CD1c-positive myeloid dendritic cell (primary cell): ENCODE measurements at regions not wholly inside any gene's neighbourhood (a gene's known extent, or its start where the extent isn't known, plus 50 kb on each side); places are given as distances from the start of the nearest gene placed in this dataset.

Experiments used
- DNase-seq: peaks from one replicate; pipeline ENCODE4 v3.0.0-alpha.2; 2016; ENCODE audit errors: extremely low spot score

GRCh38 chr2:14257801-14258507 lies 374.6 kb upstream of the LRATD1 start:
- DNase-seq = no peak

GRCh38 chr2:14261771-14262170 lies 370.7 kb upstream of the LRATD1 start:
- DNase-seq = no peak

- DNase-seq = no peak
Measured at GRCh38 chr2:14263053-14263452, 369.5 kb upstream of the LRATD1 start.

GRCh38 chr2:14270036-14270582 lies 362.4 kb upstream of the LRATD1 start:
- no peak for DNase-seq

GRCh38 chr2:14272396-14273075 lies 360.0 kb upstream of the LRATD1 start:
- DNase-seq = no peak

GRCh38 chr2:14273650-14274049 lies 358.9 kb upstream of the LRATD1 start:
- no peak for DNase-seq

- no peak for DNase-seq
Measured at GRCh38 chr2:14284244-14284643, 348.3 kb upstream of the LRATD1 start.

- no peak for DNase-seq
Measured at GRCh38 chr2:14285812-14286211, 346.7 kb upstream of the LRATD1 start.

GRCh38 chr2:14288016-14288415 lies 344.5 kb upstream of the LRATD1 start:
- DNase-seq = no peak

- no peak for DNase-seq
Measured at GRCh38 chr2:14292964-14293363, 339.6 kb upstream of the LRATD1 start.

GRCh38 chr2:14297340-14297739 lies 335.2 kb upstream of the LRATD1 start:
- no peak for DNase-seq

GRCh38 chr2:14297906-14298305 lies 334.6 kb upstream of the LRATD1 start:
- DNase-seq = no peak

GRCh38 chr2:14301331-14301730 lies 331.2 kb upstream of the LRATD1 start:
- DNase-seq = no peak

GRCh38 chr2:14303366-14304115 lies 329.0 kb upstream of the LRATD1 start:
- peak; percentile 14 for DNase-seq

GRCh38 chr2:14304326-14304725 lies 328.2 kb upstream of the LRATD1 start:
- no peak for DNase-seq

- DNase-seq = no peak
Measured at GRCh38 chr2:14306268-14306861, 326.2 kb upstream of the LRATD1 start.

GRCh38 chr2:14313341-14313740 lies 319.2 kb upstream of the LRATD1 start:
- DNase-seq = no peak

- DNase-seq = no peak
Measured at GRCh38 chr2:14316594-14316993, 315.9 kb upstream of the LRATD1 start.

- DNase-seq = no peak
Measured at GRCh38 chr2:14321357-14321756, 311.2 kb upstream of the LRATD1 start.

GRCh38 chr2:14322306-14322705 lies 310.2 kb upstream of the LRATD1 start:
- no peak for DNase-seq

- DNase-seq = no peak
Measured at GRCh38 chr2:14324308-14324707, 308.2 kb upstream of the LRATD1 start.

GRCh38 chr2:14330884-14331283 lies 301.6 kb upstream of the LRATD1 start:
- DNase-seq = no peak
